VCaP (cell line): ENCODE measurements at regions not wholly inside any gene's neighbourhood (a gene's known extent, or its start where the extent isn't known, plus 50 kb on each side); places are given as distances from the start of the nearest gene placed in this dataset.

Experiments
- H3K27ac ChIP-seq: fragments of 450-650 bp; 2 replicates; pipeline ENCODE4 v1.5.1; 2017
- CTCF ChIP-seq: fragments of 450-650 bp; conservative IDR thresholded peaks from 2 replicates; pipeline ENCODE4 v1.5.1; 2017; ENCODE audit warnings: mild to moderate bottlenecking, moderate library complexity

DNA sequence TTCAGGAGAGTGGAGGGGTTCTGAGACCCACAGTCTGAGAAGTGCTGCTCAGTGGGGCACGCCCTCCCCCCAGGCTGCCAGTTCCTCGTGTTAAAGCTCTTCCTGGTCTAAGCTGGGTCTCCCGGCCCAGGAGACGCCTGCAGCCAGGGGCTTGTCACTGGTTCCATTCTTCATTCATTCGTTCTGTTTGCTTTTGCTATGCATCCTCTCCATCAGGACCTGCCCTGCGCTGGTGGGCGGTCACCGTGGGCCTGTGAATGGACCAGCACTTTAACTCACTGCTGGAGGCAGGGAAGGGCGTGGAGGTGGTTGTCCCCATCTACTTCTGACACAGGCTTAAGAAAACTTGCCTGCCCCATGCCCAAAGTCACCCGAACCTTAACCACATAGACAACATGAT, 272.8 kb upstream of the HDAC4 start:
- no peak for TF ChIP-seq CTCF
- H3K27ac ChIP-seq, result no peak overlapping the region

- H3K27ac ChIP-seq, result no peak overlapping the region
- TF ChIP-seq CTCF, result no peak
These were observed 271.4 kb upstream of the HDAC4 start for GRCh38 chr2:239671916-239672849.

GRCh38 chr2:239671471-239671870, 270.7 kb upstream of the HDAC4 start:
- H3K27ac ChIP-seq, result no peak overlapping the region
- TF ChIP-seq CTCF, result no peak

DNA sequence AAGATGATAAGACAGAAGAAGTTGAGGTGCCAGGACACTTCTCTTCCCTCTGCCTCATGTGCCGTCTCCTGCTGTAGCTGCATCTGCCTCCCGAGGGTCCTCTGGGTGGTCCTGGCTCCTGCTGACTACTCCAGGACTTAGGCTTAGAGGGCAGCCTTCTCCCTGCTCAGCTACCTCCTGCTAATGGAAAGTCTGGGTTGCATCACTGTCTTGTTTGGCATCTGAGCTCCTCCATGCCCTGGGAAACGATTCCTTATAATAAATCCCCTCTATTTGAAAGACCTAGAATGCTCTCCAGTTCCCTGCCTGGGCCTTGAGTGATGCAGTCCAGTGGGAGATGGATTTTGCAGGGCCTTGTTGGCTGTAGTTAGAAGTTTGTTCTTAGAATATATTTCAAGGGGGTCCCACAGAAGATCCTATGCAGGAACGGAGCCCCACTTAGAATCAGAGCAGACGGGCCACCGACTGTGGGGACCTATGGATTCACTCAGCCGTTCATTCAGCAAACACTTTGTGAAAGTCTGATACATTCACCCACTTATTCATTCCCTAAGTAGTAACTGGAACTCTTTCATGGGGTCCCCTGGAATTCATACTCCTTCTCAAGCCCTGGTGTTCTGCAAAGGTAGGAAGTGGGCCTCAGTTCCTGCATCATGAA, 269.8 kb upstream of the HDAC4 start:
- no peak for TF ChIP-seq CTCF
- H3K27ac ChIP-seq, result no peak overlapping the region

GRCh38 chr2:239669899-239670460, 269.2 kb upstream of the HDAC4 start:
- no peak overlapping the region for H3K27ac ChIP-seq

GRCh38 chr2:239669181-239669898, 268.5 kb upstream of the HDAC4 start:
- TF ChIP-seq CTCF, result no peak
- no peak overlapping the region for H3K27ac ChIP-seq

More at GRCh38 chr2:239669899-239670460, 269.2 kb upstream of the HDAC4 start:
- TF ChIP-seq CTCF, result no peak

DNA sequence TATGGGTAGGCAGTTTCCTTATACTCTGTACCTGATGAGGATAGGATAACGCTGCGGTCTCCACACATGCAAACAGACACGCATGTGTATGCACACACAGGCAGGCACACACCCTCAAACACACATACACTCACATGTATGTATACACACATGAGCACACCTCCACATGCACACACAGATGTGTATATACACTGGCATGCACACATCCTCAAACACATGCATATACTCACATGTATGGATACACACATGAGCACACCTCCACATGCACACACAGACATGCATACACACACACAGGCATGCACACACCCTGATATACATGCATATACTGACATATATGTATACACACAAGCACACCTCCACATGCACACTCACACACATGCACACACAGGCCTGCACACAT, 267.8 kb upstream of the HDAC4 start:
- TF ChIP-seq CTCF, result no peak
- H3K27ac ChIP-seq, result no peak overlapping the region
